CD4-positive, alpha-beta T cell treated with Interleukin-12 subunit alpha and Interleukin-12 subunit beta, for 1 hour (primary cell): ENCODE measurements at regions not wholly inside any gene's neighbourhood (a gene's known extent, or its start where the extent isn't known, plus 50 kb on each side); places are given as distances from the start of the nearest gene placed in this dataset.

Experiments used
- DNase-seq: peaks from one replicate; pipeline ENCODE4 v3.0.0-alpha.2; 2020

- DNase-seq = no peak
Measured at GRCh38 chr6:113796038-113796437, 61.1 kb upstream of the MARCKS start.

GRCh38 chr6:113802779-113803178, 54.4 kb upstream of the MARCKS start:
- no peak for DNase-seq

GRCh38 chr6:113805173-113805790, 51.9 kb upstream of the MARCKS start:
- DNase-seq = no peak

DNA sequence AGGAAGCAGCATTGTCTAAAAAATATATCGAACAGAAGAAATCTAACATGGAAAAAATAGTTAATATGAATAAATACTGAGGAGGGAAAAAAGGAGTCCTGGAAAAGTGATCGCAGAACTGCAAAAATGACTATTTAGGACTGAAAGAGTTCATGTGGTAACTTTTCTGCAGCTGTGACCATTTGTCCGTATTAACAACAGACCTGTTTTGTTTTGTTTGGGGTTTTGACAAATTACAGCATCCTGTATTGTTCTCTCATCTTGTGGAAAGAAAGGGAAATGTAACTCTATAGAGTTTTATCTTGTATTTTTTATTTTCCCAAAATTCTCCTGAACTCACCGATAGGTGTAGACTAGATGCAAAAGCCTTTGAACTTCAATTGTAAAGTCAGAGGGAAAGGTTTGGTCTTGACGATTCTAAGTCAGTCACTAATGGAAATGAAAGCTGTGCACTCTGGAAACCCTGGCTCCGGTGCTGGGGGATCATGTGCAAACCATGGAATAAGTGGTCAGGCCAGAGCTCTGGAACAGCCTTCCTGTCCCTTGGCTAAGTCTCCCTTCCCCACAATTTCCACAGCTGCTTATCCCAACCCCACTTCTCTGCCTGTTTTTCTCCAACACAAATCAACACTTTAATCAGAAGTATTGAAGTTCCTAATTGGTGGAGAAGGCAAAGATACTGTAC, 51.2 kb upstream of the MARCKS start:
- DNase-seq = no peak
